Smooth muscle cell (in vitro differentiated cells): ENCODE measurements at regions not wholly inside any gene's neighbourhood (a gene's known extent, or its start where the extent isn't known, plus 50 kb on each side); places are given as distances from the start of the nearest gene placed in this dataset.

Source experiments
- DNase-seq: peaks from one replicate; lab custom pipeline; 2025; ENCODE audit not compliant: unreplicated experiment; lab: John Stamatoyannopoulos, UW
- H2AFZ ChIP-seq: fragments of 200-600 bp; sonication (generic); 2 replicates; pipeline ENCODE4 v1.6.0; 2016; ENCODE audit warnings: antibody characterized with exemption, low read depth, mild to moderate bottlenecking
- H3F3A ChIP-seq: fragments of 200-600 bp; sonication (generic); 2 replicates; pipeline ENCODE4 v1.6.0; 2017; ENCODE audit warnings: antibody characterized with exemption, low read depth
- H3K27ac ChIP-seq: fragments of 200-600 bp; sonication (generic); 2 replicates; pipeline ENCODE4 v1.5.1; 2016; ENCODE audit warnings: low read depth, mild to moderate bottlenecking
- H3K27me3 ChIP-seq: fragments of 200-600 bp; sonication (generic); 2 replicates; pipeline ENCODE4 v1.6.1; 2016; ENCODE audit warnings: low read depth, mild to moderate bottlenecking
- H3K36me3 ChIP-seq: fragments of 200-600 bp; sonication (generic); 2 replicates; pipeline ENCODE4 v1.5.1; 2016; ENCODE audit warnings: low read depth
- H3K4me1 ChIP-seq: fragments of 200-600 bp; sonication (generic); 2 replicates; pipeline ENCODE4 v1.5.1; 2016; ENCODE audit warnings: low read depth
- H3K4me2 ChIP-seq: fragments of 200-600 bp; sonication (generic); 2 replicates; pipeline ENCODE4 v1.6.0; 2016; ENCODE audit warnings: mild to moderate bottlenecking
- H3K4me3 ChIP-seq: fragments of 200-600 bp; sonication (generic); 2 replicates; pipeline ENCODE4 v1.5.1; 2016; ENCODE audit warnings: mild to moderate bottlenecking
- H3K79me2 ChIP-seq: fragments of 200-600 bp; sonication (generic); 2 replicates; pipeline ENCODE4 v1.6.0; 2016; ENCODE audit warnings: low read depth, mild to moderate bottlenecking
- H3K9ac ChIP-seq: fragments of 200-600 bp; sonication (generic); 2 replicates; pipeline ENCODE4 v1.6.0; 2016; ENCODE audit warnings: low read depth
- H3K9me3 ChIP-seq: fragments of 200-600 bp; sonication (generic); replicated peaks from 2 replicates; pipeline ENCODE4 v1.5.1; 2016; ENCODE audit warnings: low read depth
- H4K20me1 ChIP-seq: fragments of 200-600 bp; sonication (generic); 2 replicates; pipeline ENCODE4 v1.6.0; 2016; ENCODE audit warnings: low read depth
- WGBS: methylation state at CpG from one replicate; pipeline ENCODE4 v1.1.7; 2016; ENCODE audit warnings: low lambda C conversion rate; 5-methylcytosine and 5-hydroxymethylcytosine counted together
- TF ChIP-seq, protein P1 (sequence below): fragments of 200-600 bp; sonication (generic); IDR thresholded peaks from 2 replicates; pipeline ENCODE4 v1.5.1; 2017; ENCODE audit warnings: borderline replicate concordance, mild to moderate bottlenecking, antibody characterized with exemption; ENCODE audit not compliant: insufficient read depth, poor library complexity, severe bottlenecking

DNA sequence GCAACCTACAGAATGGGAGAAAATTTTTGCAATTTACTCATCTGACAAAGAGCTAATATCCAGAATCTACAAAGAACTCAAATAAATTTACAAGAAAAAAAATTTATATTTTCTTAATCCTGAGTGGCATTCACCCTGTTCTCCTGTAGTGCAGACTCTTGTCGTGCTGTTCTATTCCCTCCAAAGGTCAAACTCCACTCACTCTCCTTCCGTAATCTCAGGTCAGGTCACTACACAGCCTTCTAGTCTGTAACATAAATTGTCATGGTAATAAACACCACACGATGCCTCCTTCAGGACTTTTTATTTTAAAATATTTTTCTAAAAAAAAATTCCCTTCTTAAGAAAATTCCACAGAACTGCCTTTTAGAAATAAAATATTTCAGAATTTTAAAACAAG lies 417.9 kb upstream of the GCFC2 start:
- Histone ChIP-seq H4K20me1 (no peaks in the 10 kb centered on the region), H3K4me1 (no peaks in the 10 kb centered on the region), H3K9me3 (no peaks in the 10 kb centered on the region), H3K79me2 (no peaks in the 10 kb centered on the region), H2AFZ (no peak overlapping the region), H3K27me3 (no peaks in the 10 kb centered on the region), H3K27ac (no peak overlapping the region), H3K36me3 (no peaks in the 10 kb centered on the region), H3K9ac (no peak overlapping the region), H3F3A (no peaks in the 10 kb centered on the region), H3K4me3 (no peak overlapping the region), H3K4me2 (no peak overlapping the region)
- TF ChIP-seq, protein P1, sequence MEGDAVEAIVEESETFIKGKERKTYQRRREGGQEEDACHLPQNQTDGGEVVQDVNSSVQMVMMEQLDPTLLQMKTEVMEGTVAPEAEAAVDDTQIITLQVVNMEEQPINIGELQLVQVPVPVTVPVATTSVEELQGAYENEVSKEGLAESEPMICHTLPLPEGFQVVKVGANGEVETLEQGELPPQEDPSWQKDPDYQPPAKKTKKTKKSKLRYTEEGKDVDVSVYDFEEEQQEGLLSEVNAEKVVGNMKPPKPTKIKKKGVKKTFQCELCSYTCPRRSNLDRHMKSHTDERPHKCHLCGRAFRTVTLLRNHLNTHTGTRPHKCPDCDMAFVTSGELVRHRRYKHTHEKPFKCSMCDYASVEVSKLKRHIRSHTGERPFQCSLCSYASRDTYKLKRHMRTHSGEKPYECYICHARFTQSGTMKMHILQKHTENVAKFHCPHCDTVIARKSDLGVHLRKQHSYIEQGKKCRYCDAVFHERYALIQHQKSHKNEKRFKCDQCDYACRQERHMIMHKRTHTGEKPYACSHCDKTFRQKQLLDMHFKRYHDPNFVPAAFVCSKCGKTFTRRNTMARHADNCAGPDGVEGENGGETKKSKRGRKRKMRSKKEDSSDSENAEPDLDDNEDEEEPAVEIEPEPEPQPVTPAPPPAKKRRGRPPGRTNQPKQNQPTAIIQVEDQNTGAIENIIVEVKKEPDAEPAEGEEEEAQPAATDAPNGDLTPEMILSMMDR = no peak
- WGBS = 92% methylated on average over 3 of the region's 3 CpGs
- DNase-seq = no peak

DNA sequence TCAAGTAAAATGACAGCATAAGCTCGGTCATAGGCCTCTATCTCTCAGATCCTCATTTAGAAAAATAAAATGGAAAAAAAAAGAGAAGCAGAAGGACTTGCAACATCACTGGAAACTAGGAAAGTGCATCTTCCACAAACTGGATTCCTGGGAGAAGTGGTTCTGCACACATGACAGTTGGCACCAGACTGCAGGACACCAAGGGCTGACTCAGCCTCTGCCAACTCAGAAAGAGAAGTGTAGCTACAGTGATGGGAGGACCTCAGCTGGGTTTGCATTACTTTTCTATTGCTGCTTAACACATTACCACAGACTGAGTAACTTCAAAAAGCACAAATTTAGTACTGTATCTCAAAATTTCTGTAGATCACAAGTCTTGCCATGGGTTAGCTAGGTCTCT lies 409.5 kb upstream of the GCFC2 start:
- Histone ChIP-seq H3K4me3 (no peak overlapping the region), H3K36me3 (no peaks in the 10 kb centered on the region), H3K9ac (no peak overlapping the region), H3K4me2 (no peak overlapping the region), H3K9me3 (no peaks in the 10 kb centered on the region), H4K20me1 (no peaks in the 10 kb centered on the region), H3K4me1 (no peaks in the 10 kb centered on the region), H3F3A (no peaks in the 10 kb centered on the region), H2AFZ (no peak overlapping the region), H3K27me3 (no peaks in the 10 kb centered on the region), H3K27ac (no peak overlapping the region), H3K79me2 (no peaks in the 10 kb centered on the region)
- DNase-seq = no peak
- WGBS = 94% methylated on average over 1 of the region's 1 CpG
- TF ChIP-seq, protein P1 = no peak

DNA sequence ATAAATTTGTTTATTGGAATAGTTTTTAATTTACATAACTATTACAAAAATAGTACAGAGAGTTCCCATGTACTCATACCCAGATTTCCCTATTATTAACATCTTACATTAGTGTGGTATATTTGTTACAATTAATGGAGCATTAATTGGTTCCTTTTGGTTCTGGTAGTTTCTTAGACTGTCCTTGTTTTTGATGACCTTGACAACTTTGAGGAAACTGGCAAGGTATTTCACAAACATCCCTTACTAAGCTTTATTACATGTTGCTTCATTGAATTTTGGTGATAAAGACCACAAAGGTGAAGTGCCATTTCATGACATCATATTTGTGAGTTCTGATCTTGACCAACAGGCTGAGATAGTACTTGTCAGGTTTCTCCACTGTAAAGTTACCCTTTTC lies 379.0 kb upstream of the GCFC2 start:
- no peaks in the 10 kb centered on the region for H3K79me2 ChIP-seq
- H3K4me2 ChIP-seq = no peak overlapping the region
- H3K27ac ChIP-seq = no peak overlapping the region
- peaks cover 3% of the 10 kb centered on the region for H3F3A ChIP-seq
- H3K36me3 ChIP-seq = no peaks in the 10 kb centered on the region
- H2AFZ ChIP-seq = no peak overlapping the region
- no peak overlapping the region for H3K4me3 ChIP-seq
- no peak for DNase-seq
- H4K20me1 ChIP-seq = no peaks in the 10 kb centered on the region
- H3K9me3 ChIP-seq = no peaks in the 10 kb centered on the region
- H3K27me3 ChIP-seq = no peaks in the 10 kb centered on the region
- TF ChIP-seq, protein P1 = no peak
- no peaks in the 10 kb centered on the region for H3K4me1 ChIP-seq
- no peak overlapping the region for H3K9ac ChIP-seq

DNA sequence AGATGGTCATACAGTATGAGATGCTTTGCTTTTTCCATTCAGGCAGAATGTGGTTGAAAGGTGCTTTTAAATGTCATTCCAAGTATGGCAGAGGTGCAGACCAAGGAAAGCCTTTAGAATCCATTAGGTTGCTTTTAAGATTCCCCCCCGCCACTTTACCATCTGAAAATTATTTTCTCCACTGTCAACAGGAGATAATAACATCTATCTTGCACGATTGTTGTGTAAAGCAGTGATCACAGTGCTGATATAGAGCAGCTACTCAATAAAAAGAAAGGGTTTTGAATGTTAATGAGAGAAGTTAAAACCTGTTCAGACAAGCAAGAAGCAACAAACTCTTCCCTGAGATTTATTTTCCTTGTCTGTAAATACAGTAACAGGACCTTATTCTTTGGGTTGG lies 372.5 kb upstream of the GCFC2 start:
- Histone ChIP-seq H3K9ac (no peak overlapping the region), H2AFZ (no peak overlapping the region), H3K9me3 (no peaks in the 10 kb centered on the region), H3K79me2 (no peaks in the 10 kb centered on the region), H3K4me1 (no peaks in the 10 kb centered on the region), H3K4me2 (no peak overlapping the region), H3K36me3 (no peaks in the 10 kb centered on the region), H3F3A (peaks cover 3% of the 10 kb centered on the region), H3K27ac (no peak overlapping the region), H3K4me3 (no peak overlapping the region), H4K20me1 (no peaks in the 10 kb centered on the region), H3K27me3 (no peaks in the 10 kb centered on the region)
- DNase-seq = no peak
- WGBS = 59% methylated on average over 2 of the region's 2 CpGs
- TF ChIP-seq, protein P1 = no peak
